Kidney epithelial cell (primary cell): ENCODE measurements at regions not wholly inside any gene's neighbourhood (a gene's known extent, or its start where the extent isn't known, plus 50 kb on each side); places are given as distances from the start of the nearest gene placed in this dataset.

Experiments used
- DNase-seq: peaks from one replicate; pipeline ENCODE4 v3.0.0-alpha.2; 2010; ENCODE audit warnings: low read depth
- H3K27me3 ChIP-seq: 2 replicates; pipeline ENCODE4 v1.6.0; 2011; ENCODE audit warnings: low read length; ENCODE audit not compliant: control insufficient read depth, insufficient read depth
- H3K36me3 ChIP-seq: 2 replicates; pipeline ENCODE4 v1.5.1; 2011; ENCODE audit warnings: low read length; ENCODE audit not compliant: control insufficient read depth, insufficient read depth
- H3K4me3 ChIP-seq: 2 replicates; pipeline ENCODE4 v1.5.1; 2011; ENCODE audit warnings: low read depth, mild to moderate bottlenecking, control low read depth, low read length
- CTCF ChIP-seq: IDR thresholded peaks from 2 replicates; pipeline ENCODE4 v1.5.1; 2011; ENCODE audit warnings: mild to moderate bottlenecking, moderate library complexity, low read length, control low read depth, inconsistent platforms; ENCODE audit not compliant: insufficient read depth, poor library complexity, severe bottlenecking

GRCh38 chr19:31525610-31526147 is 176.4 kb upstream of the TSHZ3 start:
- Histone ChIP-seq H3K4me3 (no peak overlapping the region), H3K36me3 (no peaks in the 10 kb centered on the region), H3K27me3 (no peaks in the 10 kb centered on the region)
- no peak for TF ChIP-seq CTCF
- no peak for DNase-seq

GRCh38 chr19:31527443-31527842 is 178.2 kb upstream of the TSHZ3 start:
- H3K4me3 ChIP-seq: no peak overlapping the region
- no peak for DNase-seq
- TF ChIP-seq CTCF: no peak
- H3K27me3 ChIP-seq: no peaks in the 10 kb centered on the region
- H3K36me3 ChIP-seq: no peaks in the 10 kb centered on the region

- DNase-seq: no peak
- H3K4me3 ChIP-seq: no peak overlapping the region
- no peak for TF ChIP-seq CTCF
- no peaks in the 10 kb centered on the region for H3K27me3 ChIP-seq
- H3K36me3 ChIP-seq: no peaks in the 10 kb centered on the region
Measured at GRCh38 chr19:31528261-31528660, 179.0 kb upstream of the TSHZ3 start.

GRCh38 chr19:31529121-31529520 is 179.9 kb upstream of the TSHZ3 start:
- no peak for DNase-seq
- no peak for TF ChIP-seq CTCF
- Histone ChIP-seq H3K36me3 (no peaks in the 10 kb centered on the region), H3K4me3 (no peak overlapping the region), H3K27me3 (no peaks in the 10 kb centered on the region)

GRCh38 chr19:31530781-31531180 is 181.5 kb upstream of the TSHZ3 start:
- DNase-seq: no peak
- Histone ChIP-seq H3K36me3 (no peaks in the 10 kb centered on the region), H3K27me3 (no peaks in the 10 kb centered on the region), H3K4me3 (no peak overlapping the region)
- TF ChIP-seq CTCF: no peak

GRCh38 chr19:31531326-31531725 is 182.1 kb upstream of the TSHZ3 start:
- no peak overlapping the region for H3K4me3 ChIP-seq
- no peak for TF ChIP-seq CTCF
- H3K36me3 ChIP-seq: no peaks in the 10 kb centered on the region
- H3K27me3 ChIP-seq: no peaks in the 10 kb centered on the region
- no peak for DNase-seq
